ENCODE measurements at regions not wholly inside any gene's neighbourhood (a gene's known extent, or its start where the extent isn't known, plus 50 kb on each side); places are given as distances from the start of the nearest gene placed in this dataset.

GRCh38 chr7:12085516-12085915, 125.6 kb upstream of the TMEM106B start:
- Histone ChIP-seq H3K9me3 (ENCODE audit: low read depth) (no peaks in the 10 kb centered on the region), H3K27ac (no peak overlapping the region), H3K9me2 (replicated peaks; ENCODE audit: insufficient read depth) (no peaks in the 10 kb centered on the region), H3K36me3 (replicated peaks; ENCODE audit: insufficient read depth, low read depth) (no peaks in the 10 kb centered on the region), H3K79me2 (no peaks in the 10 kb centered on the region), H2AFZ (no peak overlapping the region), H3K4me2 (no peak overlapping the region), H3K4me1 (ENCODE audit: insufficient read depth) (no peaks in the 10 kb centered on the region), H3K27me3 (no peaks in the 10 kb centered on the region), H4K20me1 (ENCODE audit: insufficient read depth, poor library complexity, severe bottlenecking) (no peaks in the 10 kb centered on the region), H3K4me3 (no peak overlapping the region)
- TF ChIP-seq EZH2 (IDR thresholded peaks at IDR 0.05; ENCODE audit: borderline replicate concordance) (no peak), CTCF (IDR thresholded peaks at IDR 0.05; ENCODE audit: poor library complexity) (no peak), EZH2phosphoT487 (IDR thresholded peaks at IDR 0.05; ENCODE audit: low read depth, severe bottlenecking, unreplicated experiment) (no peak)
- no peak for DNase-seq (ENCODE audit: low spot score)
- 79% methylated on average over 1 of the region's 1 CpG for WGBS (ENCODE audit: low lambda C conversion rate, missing lambda C conversion rate)

GRCh38 chr7:12089951-12090756, 120.9 kb upstream of the TMEM106B start:
- Histone ChIP-seq H3K4me1 (ENCODE audit: insufficient read depth) (peaks cover 4% of the 10 kb centered on the region), H4K20me1 (ENCODE audit: insufficient read depth, poor library complexity, severe bottlenecking) (no peaks in the 10 kb centered on the region), H3K9me2 (replicated peaks; ENCODE audit: insufficient read depth) (no peaks in the 10 kb centered on the region), H3K4me3 (no peak overlapping the region), H3K27me3 (no peaks in the 10 kb centered on the region), H3K36me3 (replicated peaks; ENCODE audit: insufficient read depth, low read depth) (no peaks in the 10 kb centered on the region), H3K27ac (no peak overlapping the region), H3K9me3 (ENCODE audit: low read depth) (no peaks in the 10 kb centered on the region), H2AFZ (no peak overlapping the region), H3K4me2 (no peak overlapping the region), H3K79me2 (no peaks in the 10 kb centered on the region)
- TF ChIP-seq CTCF (IDR thresholded peaks at IDR 0.05; ENCODE audit: poor library complexity) (no peak), EZH2 (IDR thresholded peaks at IDR 0.05; ENCODE audit: borderline replicate concordance) (no peak), EZH2phosphoT487 (IDR thresholded peaks at IDR 0.05; ENCODE audit: low read depth, severe bottlenecking, unreplicated experiment) (no peak)
- WGBS (ENCODE audit: low lambda C conversion rate, missing lambda C conversion rate) = 78% methylated on average over 9 of the region's 9 CpGs
- DNase-seq (ENCODE audit: low spot score) = no peak

- TF ChIP-seq EZH2phosphoT487 (IDR thresholded peaks at IDR 0.05; ENCODE audit: low read depth, severe bottlenecking, unreplicated experiment) = no peak
- no peak for TF ChIP-seq EZH2 (IDR thresholded peaks at IDR 0.05; ENCODE audit: borderline replicate concordance)
- no peak for TF ChIP-seq CTCF (IDR thresholded peaks at IDR 0.05; ENCODE audit: poor library complexity)
- peaks cover 4% of the 10 kb centered on the region for H3K4me1 ChIP-seq (ENCODE audit: insufficient read depth)
- H2AFZ ChIP-seq = peak overlapping the region; percentile 35
- H3K4me2 ChIP-seq = peak overlapping the region; percentile 68
- H3K27me3 ChIP-seq = no peaks in the 10 kb centered on the region
- peak overlapping the region; percentile 43 for H3K27ac ChIP-seq
- H3K4me3 ChIP-seq = no peak overlapping the region
- no peak for DNase-seq (ENCODE audit: low spot score)
- 82% methylated on average over 5 of the region's 5 CpGs for WGBS (ENCODE audit: low lambda C conversion rate, missing lambda C conversion rate)
- H3K79me2 ChIP-seq = no peaks in the 10 kb centered on the region
- no peaks in the 10 kb centered on the region for H3K9me2 ChIP-seq (replicated peaks; ENCODE audit: insufficient read depth)
- H4K20me1 ChIP-seq (ENCODE audit: insufficient read depth, poor library complexity, severe bottlenecking) = no peaks in the 10 kb centered on the region
- no peaks in the 10 kb centered on the region for H3K36me3 ChIP-seq (replicated peaks; ENCODE audit: insufficient read depth, low read depth)
- H3K9me3 ChIP-seq (ENCODE audit: low read depth) = no peaks in the 10 kb centered on the region
These were observed 120.3 kb upstream of the TMEM106B start for GRCh38 chr7:12090757-12091221.

Data from hepatocyte (in vitro differentiated cells).